SU-DHL-6 (cell line): ENCODE measurements at regions not wholly inside any gene's neighbourhood (a gene's known extent, or its start where the extent isn't known, plus 50 kb on each side); places are given as distances from the start of the nearest gene placed in this dataset.

Source experiments
- H2AFZ ChIP-seq: fragments of 200-600 bp; sonication (generic); 2 replicates; pipeline ENCODE4 v1.6.1; 2014; ENCODE audit warnings: low read depth, mild to moderate bottlenecking, moderate library complexity, mixed read lengths, antibody characterized with exemption, low read length; ENCODE audit not compliant: severe bottlenecking
- H3F3A ChIP-seq: fragments of 200-600 bp; shearing (Covaris generic); 2 replicates; pipeline ENCODE4 v1.6.0; 2016; ENCODE audit warnings: antibody characterized with exemption, mild to moderate bottlenecking; ENCODE audit not compliant: insufficient read depth
- H3K27ac ChIP-seq: fragments of 200-600 bp; sonication (generic); 2 replicates; pipeline ENCODE4 v1.5.1; 2016; ENCODE audit warnings: low read depth, mild to moderate bottlenecking, low read length, moderate library complexity, mixed read lengths
- H3K27me3 ChIP-seq: fragments of 200-600 bp; sonication (generic), shearing (Covaris generic); 2 replicates; pipeline ENCODE4 v1.6.0; 2014; ENCODE audit warnings: mild to moderate bottlenecking, low read length
- H3K36me3 ChIP-seq: fragments of 200-600 bp; sonication (generic); 2 replicates; pipeline ENCODE4 v1.6.1; 2014; ENCODE audit warnings: mild to moderate bottlenecking, low read length, mixed read lengths
- H3K4me2 ChIP-seq: fragments of 300-600, 200-600 bp; shearing (Covaris generic), sonication (generic); 2 replicates; pipeline ENCODE4 v1.6.0; 2014; ENCODE audit warnings: low read length, low read depth, mild to moderate bottlenecking; ENCODE audit not compliant: poor library complexity, severe bottlenecking
- H3K4me3 ChIP-seq: fragments of 200-600 bp; sonication (generic); 2 replicates; pipeline ENCODE4 v1.5.1; 2014; ENCODE audit warnings: antibody characterized with exemption, low read length, mild to moderate bottlenecking, mixed read lengths; ENCODE audit not compliant: insufficient read depth, poor library complexity, severe bottlenecking
- H3K79me2 ChIP-seq: fragments of 200-600 bp; sonication (generic); 2 replicates; pipeline ENCODE4 v1.6.1; 2014; ENCODE audit warnings: mild to moderate bottlenecking, low read length, moderate library complexity; ENCODE audit not compliant: insufficient read depth
- H3K9ac ChIP-seq: fragments of 200-600 bp; sonication (generic); 2 replicates; pipeline ENCODE4 v1.7.0; 2014; ENCODE audit warnings: mild to moderate bottlenecking, low read length
- H3K9me2 ChIP-seq: fragments of 200-600 bp; sonication (generic); replicated peaks from 2 replicates; pipeline ENCODE4 v1.6.1; 2014; ENCODE audit warnings: low read length; ENCODE audit not compliant: insufficient read depth
- H3K9me3 ChIP-seq: fragments of 200-600 bp; sonication (generic); 2 replicates; pipeline ENCODE4 v1.6.1; 2014; ENCODE audit warnings: low read length, mixed read lengths; ENCODE audit not compliant: insufficient read depth
- H4K20me1 ChIP-seq: fragments of 200-600 bp; sonication (generic); 2 replicates; pipeline ENCODE4 v1.6.1; 2014; ENCODE audit warnings: low read depth, mild to moderate bottlenecking, antibody characterized with exemption, low read length, moderate library complexity, mixed read lengths
- CTCF ChIP-seq: fragments of 200-600 bp; sonication (generic); IDR thresholded peaks from one replicate; pipeline ENCODE4 v1.5.1; 2017; ENCODE audit warnings: antibody characterized with exemption, mild to moderate bottlenecking, low read length, moderate library complexity; ENCODE audit not compliant: insufficient read depth, poor library complexity, severe bottlenecking
- EZH2phosphoT487 ChIP-seq: fragments of 200-600 bp; sonication (generic), shearing (Covaris generic); conservative IDR thresholded peaks from 2 replicates; pipeline ENCODE4 v1.6.1; 2018; ENCODE audit warnings: mild to moderate bottlenecking, antibody characterized with exemption, low read length, moderate library complexity, mixed read lengths

GRCh38 chr6:112401083-112401482 is 54.0 kb downstream of the RFPL4B start:
- Histone ChIP-seq H3K4me2 (no peak overlapping the region), H2AFZ (no peak overlapping the region), H3K27me3 (no peaks in the 10 kb centered on the region), H3K9me3 (no peaks in the 10 kb centered on the region), H3K79me2 (no peaks in the 10 kb centered on the region), H3F3A (no peaks in the 10 kb centered on the region), H3K4me3 (no peak overlapping the region), H3K9ac (no peak overlapping the region), H3K36me3 (no peaks in the 10 kb centered on the region), H3K27ac (no peak overlapping the region), H4K20me1 (no peaks in the 10 kb centered on the region), H3K9me2 (no peaks in the 10 kb centered on the region)
- TF ChIP-seq CTCF (no peak), EZH2phosphoT487 (no peak)

- no peak overlapping the region for H3K4me2 ChIP-seq
- no peak overlapping the region for H2AFZ ChIP-seq
- H3K9ac ChIP-seq = no peak overlapping the region
- no peaks in the 10 kb centered on the region for H3K36me3 ChIP-seq
- H3F3A ChIP-seq = no peaks in the 10 kb centered on the region
- no peaks in the 10 kb centered on the region for H4K20me1 ChIP-seq
- no peaks in the 10 kb centered on the region for H3K27me3 ChIP-seq
- no peak overlapping the region for H3K4me3 ChIP-seq
- TF ChIP-seq CTCF (no peak), EZH2phosphoT487 (no peak)
- no peaks in the 10 kb centered on the region for H3K9me3 ChIP-seq
- no peak overlapping the region for H3K27ac ChIP-seq
- H3K9me2 ChIP-seq = no peaks in the 10 kb centered on the region
- no peaks in the 10 kb centered on the region for H3K79me2 ChIP-seq
Measured at GRCh38 chr6:112407101-112407590, 60.0 kb downstream of the RFPL4B start.

- H3K9ac ChIP-seq = no peak overlapping the region
- H3K79me2 ChIP-seq = no peaks in the 10 kb centered on the region
- H3K27ac ChIP-seq = no peak overlapping the region
- H3F3A ChIP-seq = no peaks in the 10 kb centered on the region
- H2AFZ ChIP-seq = no peak overlapping the region
- no peaks in the 10 kb centered on the region for H3K9me2 ChIP-seq
- no peaks in the 10 kb centered on the region for H3K9me3 ChIP-seq
- TF ChIP-seq EZH2phosphoT487 (no peak), CTCF (no peak)
- no peaks in the 10 kb centered on the region for H4K20me1 ChIP-seq
- H3K4me3 ChIP-seq = no peak overlapping the region
- no peaks in the 10 kb centered on the region for H3K36me3 ChIP-seq
- H3K27me3 ChIP-seq = no peaks in the 10 kb centered on the region
- H3K4me2 ChIP-seq = no peak overlapping the region
Measured at GRCh38 chr6:112408522-112408921, 61.4 kb downstream of the RFPL4B start.
